AG10803 (cell line): ENCODE measurements at regions not wholly inside any gene's neighbourhood (a gene's known extent, or its start where the extent isn't known, plus 50 kb on each side); places are given as distances from the start of the nearest gene placed in this dataset.

Experiments used
- DNase-seq: peaks from one replicate; pipeline ENCODE4 v3.0.0; 2010; ENCODE audit warnings: low read depth
- H3K4me3 ChIP-seq: 2 replicates; pipeline ENCODE4 v1.5.1; 2011; ENCODE audit warnings: mild to moderate bottlenecking, low read length, control low read depth
- CTCF ChIP-seq: conservative IDR thresholded peaks from 2 replicates; pipeline ENCODE4 v1.5.1; 2011; ENCODE audit warnings: mild to moderate bottlenecking, low read length, control low read depth, inconsistent platforms

DNA sequence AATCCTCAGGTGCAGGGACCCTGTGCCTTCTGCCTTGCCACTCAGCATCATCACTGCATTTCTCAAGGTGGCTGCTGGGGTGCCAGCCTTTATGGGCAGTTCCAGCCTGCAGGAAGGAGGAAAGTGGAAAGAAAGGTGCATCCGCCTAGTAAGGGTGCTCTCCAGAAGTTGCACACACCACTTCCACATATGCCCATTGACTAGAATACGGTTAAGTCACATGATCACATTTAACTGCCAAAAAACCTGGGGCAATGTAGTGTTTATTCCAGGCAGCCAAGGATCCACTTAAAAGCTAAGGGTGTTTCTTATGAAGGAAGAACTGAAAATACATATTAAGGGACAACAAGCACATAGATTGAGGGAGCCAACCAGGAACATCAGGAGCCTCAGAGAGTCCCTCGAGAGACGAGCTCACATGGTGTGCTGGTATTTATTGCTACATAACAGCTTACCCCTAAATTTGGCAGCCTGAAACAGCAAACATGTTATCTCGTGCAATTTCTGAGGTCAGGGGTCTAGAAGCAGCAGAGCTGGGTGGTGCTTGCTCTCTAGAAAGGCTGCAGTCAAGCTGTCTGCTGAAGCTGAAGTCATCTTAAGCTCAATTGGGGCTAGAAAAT is 52.0 kb upstream of the MMP2 start:
- DNase-seq, result no peak
- TF ChIP-seq CTCF, result no peak
- H3K4me3 ChIP-seq, result no peak overlapping the region
